VCaP (cell line): ENCODE measurements at regions not wholly inside any gene's neighbourhood (a gene's known extent, or its start where the extent isn't known, plus 50 kb on each side); places are given as distances from the start of the nearest gene placed in this dataset.

Source experiments
- H3K27ac ChIP-seq: fragments of 450-650 bp; 2 replicates; pipeline ENCODE4 v1.5.1; 2017
- CTCF ChIP-seq: fragments of 450-650 bp; conservative IDR thresholded peaks from 2 replicates; pipeline ENCODE4 v1.5.1; 2017; ENCODE audit warnings: mild to moderate bottlenecking, moderate library complexity

GRCh38 chr10:110376767-110377160 lies 72.0 kb upstream of the SMNDC1 start:
- H3K27ac ChIP-seq: no peak overlapping the region
- no peak for TF ChIP-seq CTCF

DNA sequence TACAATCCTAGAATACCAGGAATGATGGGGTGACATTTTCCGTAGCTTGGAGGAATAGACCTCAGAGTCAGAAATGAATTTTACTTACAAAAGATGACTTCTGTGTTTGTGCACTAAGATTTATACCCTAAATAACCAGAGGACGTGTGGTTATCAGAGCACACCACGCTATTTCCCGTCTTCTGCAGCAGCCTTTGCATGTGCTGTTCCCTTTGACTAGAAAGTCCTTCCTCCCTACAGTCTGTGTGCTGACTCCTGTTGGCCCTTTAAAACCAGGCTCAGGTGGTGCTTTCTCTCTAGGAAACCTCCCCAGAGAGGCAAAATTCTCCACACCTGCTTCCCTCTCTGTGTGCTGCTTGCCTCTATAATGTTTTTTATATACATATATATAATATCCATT lies 73.3 kb upstream of the SMNDC1 start:
- H3K27ac ChIP-seq: no peak overlapping the region
- TF ChIP-seq CTCF: no peak

GRCh38 chr10:110378533-110379108 lies 73.9 kb upstream of the SMNDC1 start:
- TF ChIP-seq CTCF: no peak
- no peak overlapping the region for H3K27ac ChIP-seq

DNA sequence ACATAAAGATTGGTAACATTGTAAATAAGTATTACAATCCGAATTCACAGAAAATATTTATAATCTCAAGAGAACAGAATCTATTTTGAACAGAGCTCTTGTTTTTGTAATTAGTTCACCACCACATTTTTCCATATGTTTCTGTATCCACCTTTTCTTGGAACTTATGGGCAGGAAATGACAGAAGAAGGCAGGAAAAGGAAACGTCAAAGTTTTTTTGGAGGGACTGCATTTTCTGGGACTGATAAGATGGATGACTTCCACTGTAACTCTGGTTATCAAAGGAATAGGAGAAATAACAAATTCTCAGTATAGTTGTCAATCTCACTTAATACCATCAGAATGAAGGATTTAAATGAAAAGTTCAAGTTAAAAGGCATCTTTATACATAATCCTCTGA lies 75.1 kb upstream of the SMNDC1 start:
- no peak overlapping the region for H3K27ac ChIP-seq
- no peak for TF ChIP-seq CTCF

GRCh38 chr10:110380293-110380692 lies 75.6 kb upstream of the SMNDC1 start:
- H3K27ac ChIP-seq: no peak overlapping the region
- TF ChIP-seq CTCF: no peak

DNA sequence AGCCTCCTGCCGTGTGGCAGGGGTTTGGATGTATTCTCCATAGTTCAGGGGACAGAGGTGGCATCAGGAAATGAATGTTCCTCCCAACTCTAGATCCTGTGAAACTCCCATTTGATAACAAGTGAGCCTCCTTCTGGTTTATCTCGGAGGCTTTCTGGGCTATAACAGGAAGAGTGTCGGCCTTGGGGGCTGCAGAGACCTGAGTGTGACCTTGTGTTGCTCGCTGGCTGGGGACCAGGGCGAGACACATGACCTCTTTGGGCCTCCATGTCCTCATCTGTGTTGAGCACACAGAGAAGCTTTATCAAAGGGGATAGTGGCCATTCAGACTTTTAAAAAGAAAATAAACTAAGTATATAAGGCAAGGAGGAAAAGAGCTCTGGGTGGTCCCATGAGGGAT lies 78.0 kb upstream of the SMNDC1 start:
- no peak overlapping the region for H3K27ac ChIP-seq
- no peak for TF ChIP-seq CTCF

- no peak overlapping the region for H3K27ac ChIP-seq
- no peak for TF ChIP-seq CTCF
Observed at GRCh38 chr10:110387617-110387982, 82.9 kb upstream of the SMNDC1 start.
